ENCODE measurements at regions not wholly inside any gene's neighbourhood (a gene's known extent, or its start where the extent isn't known, plus 50 kb on each side); places are given as distances from the start of the nearest gene placed in this dataset.

GRCh38 chr10:6757158-6757557, 177.1 kb upstream of the PRKCQ start:
- no peak for DNase-seq

DNA sequence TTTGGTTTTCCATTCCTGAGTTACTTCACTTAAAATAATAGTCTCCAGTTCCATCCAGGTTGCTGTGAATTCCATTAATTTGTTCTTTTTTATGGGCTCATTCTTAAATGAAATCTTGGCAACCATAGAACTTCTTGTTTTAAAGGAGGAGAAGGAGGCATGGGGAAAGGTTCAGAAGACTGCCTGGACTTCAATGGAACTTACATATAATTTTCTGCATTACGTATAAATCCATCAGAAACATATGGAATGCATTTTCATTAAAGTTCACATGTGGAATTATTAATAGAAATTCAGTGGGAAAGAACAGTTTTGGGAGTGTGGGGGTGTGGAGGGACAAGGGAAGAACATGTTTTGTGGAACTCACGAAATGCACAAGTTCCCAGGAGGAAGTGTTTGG, 176.6 kb upstream of the PRKCQ start:
- DNase-seq, result no peak

DNA sequence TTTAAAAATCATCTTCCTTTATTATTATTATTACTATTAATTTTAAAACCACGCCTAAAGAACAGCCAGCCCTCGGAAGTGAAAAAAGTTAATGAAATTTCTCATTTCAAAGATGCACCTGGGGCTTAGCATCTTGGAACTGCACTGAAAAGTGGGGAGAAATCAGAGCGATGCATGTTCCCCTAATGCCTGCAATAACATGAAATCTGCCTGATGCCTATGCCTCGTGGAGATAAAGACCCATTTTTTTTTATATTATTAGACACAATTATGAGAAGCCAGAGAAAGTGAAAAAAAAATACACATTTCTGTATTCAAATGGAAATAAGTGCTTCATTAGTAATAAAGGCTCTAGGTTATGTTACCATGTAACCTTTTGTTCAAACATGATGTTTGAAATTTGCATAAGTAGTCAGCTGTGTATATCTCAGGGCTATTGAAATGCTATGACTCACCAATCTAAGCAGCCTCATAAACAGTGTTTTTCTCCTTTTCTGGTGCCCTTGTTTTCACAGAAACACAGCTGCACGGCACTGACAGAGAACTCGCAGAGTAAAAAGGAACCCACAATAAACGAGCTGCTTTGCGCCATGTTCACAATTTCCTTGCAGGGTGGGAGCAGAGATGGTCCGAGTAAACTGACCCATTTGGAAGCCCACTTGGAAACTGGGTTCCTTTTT, 175.8 kb upstream of the PRKCQ start:
- no peak for DNase-seq

GRCh38 chr10:6753644-6754043, 173.6 kb upstream of the PRKCQ start:
- no peak for DNase-seq

DNA sequence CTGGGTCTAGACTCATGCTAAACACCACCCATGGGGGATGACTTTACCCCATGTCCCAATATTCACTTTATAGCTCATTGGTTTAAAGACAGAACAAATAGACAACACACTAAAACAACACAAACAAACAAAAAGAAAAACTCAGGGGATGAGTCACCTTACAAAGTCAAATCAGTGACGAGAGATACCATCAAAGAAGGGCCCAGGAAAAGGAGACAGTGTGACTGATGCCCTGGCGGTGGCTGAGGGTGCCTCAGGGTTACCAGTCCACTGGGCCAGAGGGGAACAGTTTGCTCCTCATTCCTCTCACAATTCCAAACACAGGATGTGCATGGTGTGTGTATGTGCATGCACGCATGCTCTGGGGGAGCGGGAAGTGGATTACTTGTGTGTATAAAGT, 171.3 kb upstream of the PRKCQ start:
- DNase-seq, result no peak

DNA sequence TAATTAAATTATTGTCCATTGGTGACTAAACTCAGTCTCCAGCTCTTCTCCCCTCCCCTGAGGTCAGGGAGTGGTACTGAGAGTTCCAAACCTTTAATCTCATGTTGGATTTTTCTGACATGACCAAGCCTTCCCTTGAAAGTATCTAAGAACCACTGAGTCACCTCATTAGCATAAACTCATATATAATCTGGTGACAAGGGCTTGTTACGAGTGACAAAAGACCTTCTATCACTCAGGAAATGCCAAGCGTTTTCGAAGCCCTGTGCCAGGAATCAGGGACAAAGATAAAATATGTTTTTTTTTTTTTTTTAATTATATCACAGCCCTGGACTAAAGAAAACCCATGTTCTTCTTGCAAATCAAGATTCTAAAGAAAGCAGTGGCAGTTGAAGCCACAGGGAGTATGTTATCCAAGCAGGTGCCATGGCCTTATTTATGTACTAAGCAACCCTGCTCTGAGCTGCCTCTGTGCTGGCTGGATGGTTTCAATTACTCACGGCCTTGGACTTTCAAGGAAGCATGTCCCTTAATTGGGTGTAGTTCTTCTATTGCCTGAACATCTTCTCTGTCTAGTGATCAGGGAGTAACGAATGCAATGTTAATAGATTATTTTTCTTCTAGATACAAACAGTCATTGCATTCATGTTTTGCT, 169.0 kb upstream of the PRKCQ start:
- no peak for DNase-seq

DNA sequence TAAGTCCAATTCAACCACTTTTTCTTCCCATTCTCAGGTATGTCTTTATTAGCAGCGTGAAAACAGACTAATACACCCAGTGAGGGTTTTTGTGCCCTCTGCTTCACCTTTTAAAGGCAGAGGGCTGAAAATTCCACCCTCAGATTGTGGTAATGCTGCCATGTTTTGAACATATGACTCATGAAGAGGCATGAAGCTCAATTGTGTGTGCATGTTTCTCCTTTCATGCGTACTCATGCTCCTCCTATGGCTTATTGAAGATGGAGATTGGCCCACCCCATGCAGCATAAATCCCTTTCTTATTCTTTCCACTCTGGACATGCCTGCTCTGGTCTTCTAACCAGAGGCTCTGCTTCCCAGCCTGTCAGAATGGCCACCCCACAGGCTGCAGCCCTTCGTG, 168.0 kb upstream of the PRKCQ start:
- DNase-seq, result no peak

GRCh38 chr10:6746782-6747181, 166.7 kb upstream of the PRKCQ start:
- no peak for DNase-seq

- no peak for DNase-seq
Observed at GRCh38 chr10:6743291-6743849, 163.3 kb upstream of the PRKCQ start.

GRCh38 chr10:6741541-6741941, 161.5 kb upstream of the PRKCQ start:
- DNase-seq, result no peak

- DNase-seq, result no peak
Observed at GRCh38 chr10:6739530-6740174, 159.6 kb upstream of the PRKCQ start.

- no peak for DNase-seq
Observed at GRCh38 chr10:6738112-6738768, 158.2 kb upstream of the PRKCQ start.

- DNase-seq, result no peak
Observed at GRCh38 chr10:6737758-6738111, 157.7 kb upstream of the PRKCQ start.

GRCh38 chr10:6737080-6737641, 157.1 kb upstream of the PRKCQ start:
- no peak for DNase-seq

DNA sequence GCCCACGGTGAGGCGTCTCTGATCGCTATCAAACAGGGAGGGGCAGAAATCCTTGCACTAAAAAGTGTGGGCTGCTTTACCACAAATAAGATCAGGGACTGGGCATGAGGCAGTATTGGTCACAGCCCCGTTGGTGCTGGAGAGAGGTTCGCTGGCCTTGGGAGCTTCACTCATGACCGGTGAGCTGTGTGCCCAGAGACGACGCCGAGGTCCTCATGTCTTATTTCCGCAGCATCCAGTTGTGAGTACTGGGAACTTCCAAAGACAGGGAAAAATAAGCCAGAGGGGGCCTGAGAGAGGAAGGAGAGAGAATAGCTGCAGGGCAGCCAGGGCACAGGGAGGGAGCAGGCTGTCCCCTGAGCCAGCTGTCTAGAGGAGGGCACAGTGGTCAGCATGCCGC, 154.2 kb upstream of the PRKCQ start:
- no peak for DNase-seq

DNA sequence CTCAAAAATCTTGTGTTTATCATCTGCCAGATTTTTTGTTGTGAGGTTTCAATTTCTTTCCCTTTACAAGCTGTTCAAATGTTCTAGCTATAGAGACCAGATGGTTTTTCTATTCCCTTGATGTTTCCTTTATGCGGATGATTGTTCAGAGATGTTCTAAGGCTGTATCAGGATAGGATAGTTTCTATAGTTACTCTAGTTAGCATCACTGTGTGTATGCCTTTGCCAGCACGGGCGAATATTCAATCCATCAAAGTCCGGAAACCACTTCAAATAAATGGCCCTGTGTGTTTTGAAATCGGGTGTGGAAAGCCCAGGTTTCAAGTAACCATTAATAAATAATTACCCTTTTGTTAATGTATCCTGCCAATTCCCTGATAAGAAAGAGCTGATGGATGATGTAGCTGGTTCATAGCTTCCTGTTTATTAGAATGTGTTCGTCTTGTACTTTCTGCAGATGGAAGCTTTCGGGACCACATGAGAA, 149.8 kb upstream of the PRKCQ start:
- no peak for DNase-seq

GRCh38 chr10:6729071-6729774, 149.1 kb upstream of the PRKCQ start:
- DNase-seq, result no peak

GRCh38 chr10:6726924-6727323, 146.8 kb upstream of the PRKCQ start:
- no peak for DNase-seq

DNA sequence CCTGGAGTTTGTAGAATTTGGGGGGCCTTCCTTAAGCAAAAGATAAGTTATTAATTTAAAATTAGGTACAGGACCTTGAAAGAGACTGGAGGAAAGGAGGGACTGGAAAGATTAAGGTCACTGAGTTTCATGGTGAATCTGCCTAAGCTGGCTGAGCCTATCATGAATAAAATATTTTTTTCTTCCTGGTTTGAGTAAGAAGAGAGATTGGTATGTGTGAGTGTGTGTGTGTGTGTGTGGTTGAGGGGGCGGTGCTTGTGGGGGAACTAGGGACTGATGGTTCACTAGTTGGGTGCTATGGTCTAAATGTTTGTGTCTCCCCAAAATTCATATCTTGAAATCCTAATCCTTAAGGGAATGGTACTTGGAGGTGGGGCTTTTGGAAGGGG, 142.5 kb upstream of the PRKCQ start:
- DNase-seq, result no peak

- no peak for DNase-seq
Observed at GRCh38 chr10:6721964-6722615, 142.0 kb upstream of the PRKCQ start.

DNA sequence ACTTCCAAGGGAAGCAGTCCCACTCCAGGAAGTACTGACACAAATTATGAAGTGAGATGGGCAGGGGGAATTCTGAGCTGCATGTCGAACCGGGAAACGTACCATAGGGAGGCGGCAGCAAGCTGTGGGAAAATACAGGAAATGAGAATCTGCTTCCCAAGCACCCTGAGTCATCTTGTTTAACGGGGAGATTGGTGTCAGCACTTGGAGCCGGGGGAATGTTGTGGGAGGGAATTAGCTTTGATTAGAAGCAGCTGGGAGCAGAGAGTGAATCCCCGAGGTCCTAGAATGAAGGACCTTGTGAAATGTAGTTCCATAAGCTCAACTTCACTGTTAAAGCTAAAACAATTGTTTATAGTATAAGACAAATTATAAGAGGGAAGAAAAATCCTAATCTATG, 141.4 kb upstream of the PRKCQ start:
- DNase-seq, result no peak

DNA sequence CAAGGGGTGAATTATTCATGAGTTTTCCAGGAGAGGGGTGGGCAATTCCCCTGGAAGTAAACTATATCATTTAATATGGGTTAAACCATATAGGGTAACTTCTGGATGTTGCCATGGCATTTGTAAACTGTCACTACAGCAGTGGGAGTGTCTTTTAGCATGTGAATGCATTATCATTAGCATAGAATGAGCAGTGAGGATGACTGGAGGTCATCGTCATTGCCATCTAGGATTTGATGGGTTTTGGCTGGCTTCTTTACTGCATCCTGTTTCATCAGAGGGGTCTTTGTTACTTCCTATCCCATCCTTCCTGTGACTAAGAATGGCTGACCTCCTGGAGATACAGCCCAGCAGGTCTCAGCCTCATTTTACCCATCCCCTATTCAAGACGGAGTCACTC, 139.5 kb upstream of the PRKCQ start:
- no peak for DNase-seq
